SU-DHL-6 (cell line): ENCODE measurements at regions not wholly inside any gene's neighbourhood (a gene's known extent, or its start where the extent isn't known, plus 50 kb on each side); places are given as distances from the start of the nearest gene placed in this dataset.

Experiments
- CTCF ChIP-seq: fragments of 200-600 bp; sonication (generic); IDR thresholded peaks from one replicate; pipeline ENCODE4 v1.5.1; 2017; ENCODE audit warnings: antibody characterized with exemption, mild to moderate bottlenecking, low read length, moderate library complexity; ENCODE audit not compliant: insufficient read depth, poor library complexity, severe bottlenecking
- EZH2phosphoT487 ChIP-seq: fragments of 200-600 bp; sonication (generic), shearing (Covaris generic); conservative IDR thresholded peaks from 2 replicates; pipeline ENCODE4 v1.6.1; 2018; ENCODE audit warnings: mild to moderate bottlenecking, antibody characterized with exemption, low read length, moderate library complexity, mixed read lengths

DNA sequence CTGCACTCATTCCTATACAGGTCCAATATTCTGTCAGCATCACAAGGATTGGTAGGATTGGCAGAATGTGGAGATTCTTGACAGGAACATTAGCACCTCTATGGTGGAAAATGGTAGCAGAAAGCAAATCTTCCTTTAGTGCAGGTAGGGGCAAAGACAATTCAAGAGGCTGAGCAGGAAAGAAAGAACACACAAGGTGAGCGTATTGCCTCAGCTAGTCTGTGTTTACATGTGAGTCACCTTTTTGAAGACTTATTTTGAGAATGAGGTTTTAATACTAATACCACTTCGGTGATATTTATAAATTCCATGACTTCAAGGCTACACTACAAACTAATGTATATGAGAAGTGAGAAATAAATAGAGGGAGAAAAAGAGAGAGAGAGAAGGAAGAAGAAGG, 717.0 kb downstream of the BRINP1 start:
- TF ChIP-seq CTCF (no peak), EZH2phosphoT487 (no peak)
